GM19023 (cell line): ENCODE measurements at regions not wholly inside any gene's neighbourhood (a gene's known extent, or its start where the extent isn't known, plus 50 kb on each side); places are given as distances from the start of the nearest gene placed in this dataset.
"Not testable (repeated sequence)": the region's sequence is repeated elsewhere in the genome, so short reads cannot be mapped to it uniquely, and the experiment has no call there.

Source experiments
- ATAC-seq: cut with Tn5 transposase; IDR thresholded peaks from one replicate; pipeline ENCODE4 v1.9.1; 2021; ENCODE audit warnings: mild to moderate bottlenecking, moderate library complexity; ENCODE audit not compliant: unreplicated experiment

GRCh38 chrX:120753413-120754251 is 122.0 kb downstream of the CT47B1 start:
- no peak for ATAC-seq

GRCh38 chrX:120752431-120753082 is 122.7 kb upstream of the C1GALT1C1 start:
- no peak for ATAC-seq

GRCh38 chrX:120751683-120752082 is 121.8 kb upstream of the C1GALT1C1 start:
- no peak for ATAC-seq

- ATAC-seq = no peak
Observed at GRCh38 chrX:120750381-120750780, 120.5 kb upstream of the C1GALT1C1 start.

GRCh38 chrX:120749141-120749846 is 119.4 kb upstream of the C1GALT1C1 start:
- ATAC-seq = peak; percentile 74

- ATAC-seq = no peak
Observed at GRCh38 chrX:120746153-120746552, 116.3 kb upstream of the C1GALT1C1 start.

- no peak for ATAC-seq
Observed at GRCh38 chrX:120742946-120743665, 113.3 kb upstream of the C1GALT1C1 start.

GRCh38 chrX:120741452-120741851 is 111.6 kb upstream of the C1GALT1C1 start:
- no peak for ATAC-seq

GRCh38 chrX:120740072-120740471 is 110.2 kb upstream of the C1GALT1C1 start:
- no peak for ATAC-seq

GRCh38 chrX:120739300-120739699 is 109.4 kb upstream of the C1GALT1C1 start:
- no peak for ATAC-seq

GRCh38 chrX:120736989-120737388 is 107.1 kb upstream of the C1GALT1C1 start:
- no peak for ATAC-seq

- no peak for ATAC-seq
Observed at GRCh38 chrX:120735966-120736365, 106.1 kb upstream of the C1GALT1C1 start.

GRCh38 chrX:120732879-120733278 is 103.0 kb upstream of the C1GALT1C1 start:
- ATAC-seq = no peak

GRCh38 chrX:120732461-120732860 is 102.6 kb upstream of the C1GALT1C1 start:
- no peak for ATAC-seq

- ATAC-seq = no peak
Observed at GRCh38 chrX:120731386-120731785, 101.5 kb upstream of the C1GALT1C1 start.

- ATAC-seq = not testable (repeated sequence)
Observed at GRCh38 chrX:120729506-120730255, 99.8 kb upstream of the C1GALT1C1 start.

- no peak for ATAC-seq
Observed at GRCh38 chrX:120727911-120728310, 98.1 kb upstream of the C1GALT1C1 start.

- no peak for ATAC-seq
Observed at GRCh38 chrX:120727452-120727851, 97.6 kb upstream of the C1GALT1C1 start.

GRCh38 chrX:120726294-120726693 is 96.4 kb upstream of the C1GALT1C1 start:
- peak; percentile 98 for ATAC-seq

GRCh38 chrX:120725874-120726273 is 96.0 kb upstream of the C1GALT1C1 start:
- no peak for ATAC-seq
